LNCAP (cell line): ENCODE measurements at regions not wholly inside any gene's neighbourhood (a gene's known extent, or its start where the extent isn't known, plus 50 kb on each side); places are given as distances from the start of the nearest gene placed in this dataset.

Experiments
- CTCF ChIP-seq: fragments of 450-650 bp; IDR thresholded peaks from 2 replicates; pipeline ENCODE4 v1.5.1; 2017; ENCODE audit warnings: mild to moderate bottlenecking

GRCh38 chr3:168990134-168990533, 673.4 kb downstream of the MECOM start:
- TF ChIP-seq CTCF, result no peak

GRCh38 chr3:168989396-168989795, 674.1 kb downstream of the MECOM start:
- no peak for TF ChIP-seq CTCF

- TF ChIP-seq CTCF, result no peak
These were observed 674.7 kb downstream of the MECOM start for GRCh38 chr3:168988853-168989252.

- TF ChIP-seq CTCF, result no peak
These were observed 678.6 kb downstream of the MECOM start for GRCh38 chr3:168984872-168985271.

GRCh38 chr3:168983046-168983445, 680.5 kb downstream of the MECOM start:
- no peak for TF ChIP-seq CTCF

- TF ChIP-seq CTCF, result no peak
These were observed 682.1 kb downstream of the MECOM start for GRCh38 chr3:168981396-168981795.

- TF ChIP-seq CTCF, result no peak
These were observed 685.7 kb downstream of the MECOM start for GRCh38 chr3:168977716-168978374.

- no peak for TF ChIP-seq CTCF
These were observed 686.5 kb downstream of the MECOM start for GRCh38 chr3:168976969-168977368.
